ENCODE measurements at regions not wholly inside any gene's neighbourhood (a gene's known extent, or its start where the extent isn't known, plus 50 kb on each side); places are given as distances from the start of the nearest gene placed in this dataset.

- H3K9me3 ChIP-seq (ENCODE audit: control insufficient read depth, low read length) = no peaks in the 10 kb centered on the region
- DNase-seq = no peak
- Mint-ChIP-seq H3K4me1 (peaks cover 50% of the 10 kb centered on the region), H3K9me3 (no peaks in the 10 kb centered on the region), H3K27me3 (ENCODE audit: insufficient read depth) (no peaks in the 10 kb centered on the region), H3K4me3 (no peak overlapping the region), H3K36me3 (ENCODE audit: low read depth) (no peaks in the 10 kb centered on the region), H3K27ac (no peak overlapping the region)
- H3K27me3 ChIP-seq (ENCODE audit: control insufficient read depth, insufficient read depth, low read length, poor library complexity, severe bottlenecking) = no peaks in the 10 kb centered on the region
- no peak for TF ChIP-seq CTCF (conservative IDR thresholded peaks at IDR 0.05)
- peaks cover 7% of the 10 kb centered on the region for H3K4me1 ChIP-seq (ENCODE audit: control insufficient read depth, insufficient read depth, low read length)
- H3K27ac ChIP-seq (ENCODE audit: low read depth, low read length) = peak overlapping the region; percentile 98
- H3K36me3 ChIP-seq (ENCODE audit: control insufficient read depth, insufficient read depth, low read length) = no peaks in the 10 kb centered on the region
- H3K9ac ChIP-seq (ENCODE audit: extremely low read depth, low read length, poor library complexity, severe bottlenecking) = no peak overlapping the region
- H3K4me3 ChIP-seq (ENCODE audit: low read length) = no peak overlapping the region
- WGBS, 2 experiments (ENCODE audit: insufficient coverage in 1 of 2, insufficient read length in 1 of 2) = 55 to 75% methylated on average over 11 to 14 of the region's 14 CpGs
Measured at GRCh38 chr13:105282406-105283285, 1252.8 kb downstream of the EFNB2 start.

DNA sequence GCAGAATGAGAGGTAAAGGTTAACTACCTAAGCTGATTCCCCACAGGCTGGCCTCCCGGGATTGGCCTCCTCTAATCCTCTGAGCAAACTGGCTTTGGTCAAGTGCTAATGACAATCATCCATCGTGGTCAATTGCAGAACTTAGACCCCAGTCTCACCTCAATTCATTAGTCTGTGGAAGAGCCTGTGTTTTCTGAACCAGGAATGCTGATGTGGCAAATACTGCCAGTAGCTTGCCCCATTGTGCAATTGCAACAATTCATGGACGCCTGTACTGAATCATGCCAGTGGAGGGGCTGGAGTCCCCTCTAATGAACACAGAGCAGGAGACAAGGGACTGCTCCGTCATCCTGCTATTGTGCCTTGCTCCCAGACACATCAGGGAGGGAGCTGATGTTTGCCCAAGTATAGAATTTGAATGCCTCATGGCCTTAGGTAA, 1256.5 kb downstream of the EFNB2 start:
- TF ChIP-seq CTCF (conservative IDR thresholded peaks at IDR 0.05) = no peak

GRCh38 chr13:105276571-105276970, 1258.9 kb downstream of the EFNB2 start:
- DNase-seq = no peak
- no peak overlapping the region for H3K27ac ChIP-seq (ENCODE audit: low read depth, low read length)
- H3K4me1 ChIP-seq (ENCODE audit: control insufficient read depth, insufficient read depth, low read length) = peaks cover 7% of the 10 kb centered on the region
- no peak for TF ChIP-seq CTCF (conservative IDR thresholded peaks at IDR 0.05)
- 97 to 100% methylated on average over 2 of the region's 3 CpGs for WGBS, 2 experiments (ENCODE audit: insufficient coverage in 1 of 2, insufficient read length in 1 of 2)
- no peak overlapping the region for H3K4me3 ChIP-seq (ENCODE audit: low read length)
- no peaks in the 10 kb centered on the region for H3K27me3 Mint-ChIP-seq (ENCODE audit: insufficient read depth)
- no peaks in the 10 kb centered on the region for H3K36me3 Mint-ChIP-seq (ENCODE audit: low read depth)
- H3K4me3 Mint-ChIP-seq = no peak overlapping the region
- H3K27me3 ChIP-seq (ENCODE audit: control insufficient read depth, insufficient read depth, low read length, poor library complexity, severe bottlenecking) = no peaks in the 10 kb centered on the region
- H3K9ac ChIP-seq (ENCODE audit: extremely low read depth, low read length, poor library complexity, severe bottlenecking) = no peak overlapping the region
- H3K9me3 Mint-ChIP-seq = no peaks in the 10 kb centered on the region
- no peak overlapping the region for H3K27ac Mint-ChIP-seq
- H3K4me1 Mint-ChIP-seq = peaks cover 27% of the 10 kb centered on the region
- H3K36me3 ChIP-seq (ENCODE audit: control insufficient read depth, insufficient read depth, low read length) = no peaks in the 10 kb centered on the region
- H3K9me3 ChIP-seq (ENCODE audit: control insufficient read depth, low read length) = no peaks in the 10 kb centered on the region

More for the DNA sequence above, 1256.5 kb downstream of the EFNB2 start:
- H3K9ac ChIP-seq (ENCODE audit: extremely low read depth, low read length, poor library complexity, severe bottlenecking) = no peak overlapping the region
- 13 to 16% methylated on average over 3 to 4 of the region's 4 CpGs for WGBS, 2 experiments (ENCODE audit: insufficient coverage in 1 of 2, insufficient read length in 1 of 2)
- H3K4me1 ChIP-seq (ENCODE audit: control insufficient read depth, insufficient read depth, low read length) = peaks cover 7% of the 10 kb centered on the region
- peak overlapping the region; percentile 93 for H3K27ac Mint-ChIP-seq
- peak overlapping the region; percentile 71 for H3K4me3 ChIP-seq (ENCODE audit: low read length)
- H3K27me3 Mint-ChIP-seq (ENCODE audit: insufficient read depth) = no peaks in the 10 kb centered on the region
- H3K4me3 Mint-ChIP-seq = peak overlapping the region; percentile 31
- peaks cover 48% of the 10 kb centered on the region for H3K4me1 Mint-ChIP-seq
- no peaks in the 10 kb centered on the region for H3K9me3 Mint-ChIP-seq
- peak overlapping the region; percentile 90 for H3K27ac ChIP-seq (ENCODE audit: low read depth, low read length)
- no peaks in the 10 kb centered on the region for H3K36me3 ChIP-seq (ENCODE audit: control insufficient read depth, insufficient read depth, low read length)
- H3K27me3 ChIP-seq (ENCODE audit: control insufficient read depth, insufficient read depth, low read length, poor library complexity, severe bottlenecking) = no peaks in the 10 kb centered on the region
- H3K36me3 Mint-ChIP-seq (ENCODE audit: low read depth) = no peaks in the 10 kb centered on the region
- H3K9me3 ChIP-seq (ENCODE audit: control insufficient read depth, low read length) = no peaks in the 10 kb centered on the region
- DNase-seq = peak; percentile 77

Data from endodermal cell (in vitro differentiated cells).